NCI-H460 (cell line): ENCODE measurements at regions not wholly inside any gene's neighbourhood (a gene's known extent, or its start where the extent isn't known, plus 50 kb on each side); places are given as distances from the start of the nearest gene placed in this dataset.
"Not testable (repeated sequence)": the region's sequence is repeated elsewhere in the genome, so short reads cannot be mapped to it uniquely, and the experiment has no call there.

Source experiments
- DNase-seq: peaks from one replicate; pipeline ENCODE4 v3.0.0-alpha.2; 2016; ENCODE audit warnings: low read depth; ENCODE audit errors: extremely low read depth

GRCh38 chr4:64016893-64017292, 392.4 kb downstream of the TECRL start:
- no peak for DNase-seq

DNA sequence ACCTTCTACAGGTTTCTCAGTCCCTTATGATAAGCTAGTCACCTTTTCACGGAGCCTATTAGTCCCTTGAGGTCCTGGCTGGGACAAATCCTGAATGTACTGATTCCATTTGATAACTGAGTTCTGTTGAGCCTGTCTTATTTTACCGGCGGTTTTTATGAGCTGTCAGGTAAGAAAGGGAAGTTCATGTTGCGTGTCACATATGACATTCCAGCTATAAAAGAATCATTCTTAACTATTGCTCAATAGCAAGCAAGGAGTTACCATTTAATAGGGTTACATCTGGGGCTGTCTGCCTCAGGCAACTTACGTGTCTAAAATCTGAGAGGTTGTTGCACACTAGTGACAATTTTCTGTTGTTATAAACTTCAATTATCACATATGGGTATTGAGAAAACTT, 394.6 kb downstream of the TECRL start:
- no peak for DNase-seq

- DNase-seq, result no peak
Observed at GRCh38 chr4:64001229-64001898, 407.9 kb downstream of the TECRL start.

DNA sequence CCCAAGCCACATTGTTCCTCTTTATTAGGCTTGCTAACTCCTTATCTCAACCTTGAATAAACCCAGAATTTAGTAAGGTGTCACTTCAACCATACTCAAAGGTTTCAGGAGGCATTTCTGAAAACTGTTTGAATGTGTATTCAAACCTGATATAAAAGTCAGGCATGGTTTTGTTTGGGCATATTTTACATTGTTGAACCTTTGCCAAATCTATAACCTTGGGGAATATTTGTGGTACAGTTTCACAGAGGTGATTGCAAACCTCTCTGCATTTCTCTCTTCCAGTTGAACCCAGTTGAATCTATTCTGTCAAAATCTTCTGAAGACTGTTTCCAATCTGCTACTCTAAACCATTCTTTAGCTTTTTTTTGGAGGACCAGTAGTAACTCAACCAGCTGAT, 409.0 kb downstream of the TECRL start:
- DNase-seq, result no peak

DNA sequence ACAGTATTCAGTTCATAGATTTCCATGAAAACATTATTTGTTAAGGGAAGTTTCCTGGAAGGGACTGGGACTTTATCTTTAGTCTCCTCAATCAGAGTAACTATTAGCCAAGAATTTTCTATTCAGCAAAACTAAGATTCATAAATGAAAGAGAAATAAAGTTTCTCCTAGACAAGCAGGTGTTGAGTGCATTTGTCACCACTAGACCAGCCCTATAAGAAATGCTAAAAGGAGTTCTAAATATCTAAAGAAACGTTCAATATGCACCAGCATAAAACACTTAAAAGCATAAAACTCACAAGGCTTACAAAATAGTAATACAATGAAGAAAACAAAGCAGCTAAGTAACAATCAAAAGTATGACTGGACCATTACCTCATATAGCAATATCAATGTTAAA, 423.0 kb downstream of the TECRL start:
- DNase-seq, result no peak

- no peak for DNase-seq
Observed at GRCh38 chr4:63983224-63983623, 426.0 kb downstream of the TECRL start.

DNA sequence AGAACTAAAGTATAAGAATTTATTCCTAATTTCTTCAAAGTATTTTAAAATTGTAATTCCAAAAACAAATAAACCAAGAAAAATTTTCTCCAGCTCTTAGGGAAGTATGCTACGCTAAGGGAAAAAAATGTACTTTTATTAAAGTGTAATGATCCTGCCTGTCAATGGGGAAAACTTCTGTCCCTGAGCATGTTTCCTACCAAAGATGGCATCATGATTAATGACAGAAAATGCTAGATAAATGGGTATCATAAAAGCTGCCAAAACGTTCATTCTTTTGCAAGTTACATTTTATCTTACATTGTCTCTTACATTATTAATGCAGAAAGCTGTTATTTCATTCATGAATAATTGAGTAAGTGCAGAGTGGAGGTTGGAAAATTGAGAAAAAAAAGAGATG, 443.4 kb downstream of the TECRL start:
- DNase-seq, result no peak

DNA sequence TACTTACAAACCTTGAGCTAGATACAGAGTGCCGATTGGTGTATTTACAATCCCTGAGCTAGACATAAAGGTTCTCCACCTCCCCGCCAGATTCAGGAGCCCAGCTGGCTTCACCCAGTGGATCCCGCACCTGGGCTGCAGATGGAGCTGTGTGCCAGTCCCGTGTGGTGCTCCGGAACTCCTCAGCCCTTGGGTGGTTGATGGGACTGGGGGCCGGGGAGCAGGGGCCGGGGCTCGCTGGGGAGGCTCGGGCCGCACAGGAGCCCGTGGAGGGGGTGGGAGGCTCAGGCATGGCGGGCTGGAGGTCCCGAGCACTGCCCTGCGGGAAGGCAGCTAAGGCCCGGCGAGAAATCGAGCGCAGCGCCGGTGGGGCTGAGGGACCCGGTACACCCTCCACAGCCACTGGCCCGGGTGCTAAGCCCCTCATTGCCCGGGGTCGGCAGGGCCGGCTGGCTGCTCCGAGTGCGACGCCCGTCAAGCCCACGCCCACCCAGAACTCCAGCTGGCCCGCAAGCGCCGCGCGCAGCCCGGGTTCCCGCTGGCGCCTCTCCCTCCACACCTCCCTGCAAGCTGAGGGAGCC, 466.5 kb downstream of the TECRL start:
- not testable (repeated sequence) for DNase-seq

- no peak for DNase-seq
Observed at GRCh38 chr4:63937961-63938360, 471.3 kb downstream of the TECRL start.

GRCh38 chr4:63922146-63922545, 487.1 kb downstream of the TECRL start:
- DNase-seq, result no peak

- DNase-seq, result no peak
Observed at GRCh38 chr4:63921561-63921960, 487.7 kb downstream of the TECRL start.

DNA sequence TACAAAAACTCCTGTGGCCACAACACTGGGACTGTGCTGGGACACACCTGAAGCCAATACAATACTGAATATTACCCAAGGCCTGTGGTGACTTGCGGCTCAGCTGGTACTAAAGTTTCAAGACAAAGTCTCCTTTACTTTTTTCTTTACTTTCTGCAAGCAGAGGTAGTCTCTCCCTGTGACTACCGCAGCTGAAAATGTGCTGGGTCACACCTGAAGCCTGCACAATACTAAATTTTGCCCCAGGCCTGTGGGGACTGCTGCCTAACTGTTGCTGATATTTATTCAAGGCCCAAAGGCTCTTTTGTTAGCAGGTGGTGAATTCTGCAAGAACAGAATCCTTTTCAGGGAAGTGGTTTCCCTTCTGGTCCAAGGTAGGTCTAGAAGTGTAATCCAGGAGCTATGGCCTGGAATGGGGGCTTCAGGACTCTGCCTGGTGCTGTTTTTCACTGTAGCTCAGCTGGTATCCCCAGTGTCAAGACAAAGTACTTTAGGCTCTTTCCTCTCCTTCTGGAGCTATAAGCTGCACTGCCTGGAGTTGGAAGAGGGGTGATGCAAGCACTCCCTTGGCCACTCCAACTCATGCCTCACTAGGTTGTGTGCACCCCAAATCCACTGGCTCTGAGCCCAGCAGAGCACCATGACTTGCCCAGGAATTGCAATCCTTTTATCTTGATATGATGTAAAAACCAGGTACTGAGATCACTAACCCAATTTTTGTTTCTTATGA, 489.4 kb downstream of the TECRL start:
- no peak for DNase-seq

DNA sequence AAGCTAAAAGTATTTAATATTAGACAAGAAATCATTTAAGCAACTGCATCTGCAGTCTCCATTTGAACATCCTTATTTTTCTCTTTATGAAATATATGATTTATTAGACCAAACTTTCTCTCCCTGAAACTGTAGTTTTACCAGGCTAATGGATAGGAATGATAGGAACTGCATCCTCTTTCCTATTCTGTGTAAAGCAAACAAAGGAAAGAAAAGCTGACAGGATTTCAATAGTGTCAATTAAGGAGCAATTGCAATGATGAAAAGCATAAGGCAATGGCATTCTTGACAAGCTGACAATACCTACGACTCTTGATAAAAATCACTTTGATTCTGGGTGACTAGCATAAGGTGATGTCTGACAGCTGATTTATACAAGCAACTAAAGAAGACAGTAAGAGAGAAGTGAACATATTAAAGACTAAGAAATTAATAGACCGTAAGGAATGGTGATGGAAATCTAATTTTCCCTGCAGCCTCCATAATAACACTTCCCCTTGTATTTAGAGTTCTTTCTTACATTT, 502.5 kb downstream of the TECRL start:
- no peak for DNase-seq

- no peak for DNase-seq
Observed at GRCh38 chr4:63904201-63904600, 505.0 kb downstream of the TECRL start.

GRCh38 chr4:63901304-63901703, 507.9 kb downstream of the TECRL start:
- DNase-seq, result no peak

GRCh38 chr4:63898961-63899360, 510.3 kb downstream of the TECRL start:
- no peak for DNase-seq

- DNase-seq, result no peak
Observed at GRCh38 chr4:63894161-63894560, 515.1 kb downstream of the TECRL start.

DNA sequence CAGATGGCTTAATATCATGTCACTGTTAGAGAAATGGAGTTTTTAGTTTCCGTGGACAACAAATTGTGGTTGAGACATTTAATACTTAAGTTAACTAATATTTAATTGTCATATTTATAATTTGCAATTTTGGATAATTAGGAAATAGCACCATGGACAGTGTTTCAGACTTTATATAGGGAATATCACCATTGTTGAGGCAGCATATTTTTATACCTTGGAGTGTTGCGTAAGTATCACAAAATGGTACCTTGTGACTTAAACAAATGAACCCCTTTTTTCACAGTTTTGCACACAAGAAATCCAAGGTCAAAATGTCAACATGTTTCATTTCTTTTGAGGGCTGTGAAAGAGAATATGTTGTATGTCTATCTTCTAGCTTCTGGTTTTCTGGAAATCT, 539.9 kb downstream of the TECRL start:
- no peak for DNase-seq

DNA sequence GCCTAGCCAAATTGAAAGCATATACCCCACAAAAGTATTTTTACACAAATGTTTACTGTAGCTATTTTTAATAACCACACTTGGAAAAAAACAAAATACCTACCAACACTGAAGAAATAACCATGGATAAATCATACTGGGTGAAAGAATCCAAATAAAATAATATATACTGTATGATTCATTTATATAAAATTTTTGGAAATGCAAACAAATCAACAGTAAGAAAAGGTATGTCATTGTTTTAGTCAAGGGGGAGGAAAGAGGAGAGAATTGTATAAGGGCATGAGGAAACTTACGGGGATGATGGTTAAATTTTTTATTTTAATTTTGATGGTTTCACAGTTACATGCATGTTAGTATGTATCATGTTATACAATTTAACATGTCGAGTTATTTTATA, 557.8 kb downstream of the TECRL start:
- no peak for DNase-seq

GRCh38 chr4:63841266-63841665, 568.0 kb downstream of the TECRL start:
- DNase-seq, result no peak

GRCh38 chr4:63831590-63832155, 577.6 kb downstream of the TECRL start:
- no peak for DNase-seq
